GM10266 (cell line): ENCODE measurements at regions not wholly inside any gene's neighbourhood (a gene's known extent, or its start where the extent isn't known, plus 50 kb on each side); places are given as distances from the start of the nearest gene placed in this dataset.

ENCODE experiments used
- DNase-seq: peaks from one replicate; pipeline ENCODE4 v3.0.0; 2012; ENCODE audit errors: extremely low spot score
- CTCF ChIP-seq: IDR thresholded peaks from 2 replicates; pipeline ENCODE4 v1.5.1; 2012; ENCODE audit warnings: mild to moderate bottlenecking, low read depth; ENCODE audit not compliant: control insufficient read depth, insufficient read depth; ENCODE audit errors: missing control alignments

- DNase-seq, result no peak
- TF ChIP-seq CTCF, result no peak
These were observed 72.6 kb upstream of the CPEB4 start for GRCh38 chr5:173815571-173815970.

DNA sequence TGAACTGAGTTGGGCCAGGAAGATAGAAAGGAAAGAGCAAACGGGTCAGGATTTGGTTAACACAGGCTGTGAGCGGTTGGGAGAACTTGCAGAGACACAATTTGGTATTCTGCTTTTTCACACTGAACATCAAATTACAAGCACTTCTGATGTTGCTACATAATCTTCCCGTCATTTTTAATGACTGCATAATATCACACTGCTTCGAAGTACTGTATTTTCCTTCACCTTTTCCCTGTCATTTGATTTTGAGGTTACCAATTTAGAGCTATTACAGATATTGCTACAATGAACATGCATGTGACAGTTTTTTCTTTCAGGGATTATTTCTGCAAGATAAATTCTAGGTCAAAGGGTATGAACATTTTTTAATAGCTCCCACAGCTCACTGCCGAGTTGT is 71.4 kb upstream of the CPEB4 start:
- TF ChIP-seq CTCF, result no peak

GRCh38 chr5:173817561-173817960 is 70.6 kb upstream of the CPEB4 start:
- DNase-seq, result no peak
- no peak for TF ChIP-seq CTCF

More for the DNA sequence above, 71.4 kb upstream of the CPEB4 start:
- DNase-seq, result no peak

GRCh38 chr5:173819521-173819920 is 68.6 kb upstream of the CPEB4 start:
- no peak for TF ChIP-seq CTCF
- no peak for DNase-seq

DNA sequence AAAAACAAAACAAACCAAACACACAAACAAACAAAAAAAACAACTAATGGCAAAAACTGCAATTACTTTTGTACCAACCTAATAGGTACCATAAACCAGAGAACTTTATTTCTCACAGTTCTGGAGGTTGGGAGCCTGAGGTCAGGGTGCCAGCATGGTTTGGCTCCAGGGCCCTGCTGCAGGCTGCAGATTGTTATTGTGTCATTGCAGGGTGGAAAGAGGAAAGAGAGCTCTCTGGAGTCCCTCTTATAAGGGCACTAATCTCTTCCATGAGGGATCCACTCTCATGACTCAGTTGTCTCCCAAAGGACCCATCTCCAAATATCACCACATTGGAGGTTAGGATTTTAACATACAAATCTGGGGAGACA is 64.9 kb upstream of the CPEB4 start:
- no peak for DNase-seq
- no peak for TF ChIP-seq CTCF

DNA sequence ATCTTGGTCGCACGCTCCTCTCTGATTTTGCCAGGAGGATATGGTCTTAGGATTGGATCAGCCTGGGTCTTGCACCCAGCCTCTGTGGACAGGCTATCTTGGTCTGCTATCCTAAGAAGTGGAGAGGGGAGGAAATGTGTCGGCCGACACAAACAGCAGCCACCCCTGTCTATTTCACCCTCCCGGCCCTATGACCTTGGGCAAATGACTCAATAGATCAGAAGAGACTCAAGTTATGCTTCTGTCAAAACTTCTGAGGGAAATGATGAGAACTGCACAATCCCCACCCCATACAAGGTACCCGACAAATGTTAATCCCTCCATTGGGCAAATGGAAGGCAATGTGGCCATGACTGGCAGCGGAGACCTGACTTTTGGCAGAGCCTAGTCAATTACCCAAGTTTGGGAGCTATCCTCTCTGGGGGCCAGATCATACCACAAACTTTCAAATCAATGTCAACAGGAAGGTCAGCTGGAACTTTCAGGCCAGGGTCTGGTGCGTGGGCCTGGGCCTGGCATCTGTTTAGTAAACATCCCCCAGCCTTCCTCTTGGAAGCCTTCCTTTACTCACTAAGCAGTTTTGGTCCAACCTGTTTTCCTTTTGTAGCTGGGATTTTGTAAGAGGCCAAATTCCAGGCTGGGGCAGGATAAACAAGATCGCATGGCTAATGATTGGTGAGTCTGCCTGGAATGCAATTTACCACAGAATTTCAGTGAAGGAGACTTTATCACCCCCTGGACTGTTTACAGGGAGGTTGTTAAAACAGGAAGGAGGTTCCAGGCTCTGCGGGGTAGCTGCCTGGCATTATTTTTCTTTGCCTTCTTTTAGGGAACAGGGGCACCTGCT is 64.2 kb upstream of the CPEB4 start:
- DNase-seq, result no peak
- TF ChIP-seq CTCF, result no peak

DNA sequence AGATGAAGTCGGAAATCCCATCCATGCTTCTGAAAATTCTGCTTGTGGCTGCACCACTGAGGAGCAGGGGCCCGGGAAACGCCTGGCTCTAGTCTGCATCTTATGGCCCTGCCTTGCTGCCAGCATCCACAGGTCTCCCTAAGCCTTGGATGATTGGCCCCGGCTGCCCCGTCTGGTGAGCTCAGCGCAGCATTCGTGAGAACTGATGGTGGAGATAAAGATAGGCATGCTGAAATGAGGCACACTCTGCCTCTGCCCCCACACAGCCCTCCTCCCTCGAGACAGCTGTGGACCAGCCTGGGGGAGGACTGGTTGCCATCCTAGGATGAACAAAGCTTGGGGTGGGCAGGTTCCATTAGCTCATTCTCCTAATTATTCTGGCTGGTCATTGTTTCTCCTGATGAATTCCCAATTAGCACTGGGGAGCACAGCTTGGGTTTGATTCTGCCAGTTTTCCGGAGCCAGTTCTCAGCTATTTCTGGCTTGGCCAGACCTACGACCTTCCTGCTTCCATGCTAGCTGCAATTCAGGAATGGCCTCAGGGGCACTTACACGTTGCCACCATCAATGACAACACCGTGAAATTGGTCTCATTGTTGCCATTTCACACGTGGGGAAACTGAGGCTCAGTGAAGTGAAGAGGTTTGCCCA is 62.8 kb upstream of the CPEB4 start:
- no peak for DNase-seq
- TF ChIP-seq CTCF, result no peak
